ENCODE measurements at regions not wholly inside any gene's neighbourhood (a gene's known extent, or its start where the extent isn't known, plus 50 kb on each side); places are given as distances from the start of the nearest gene placed in this dataset.
"Not testable (repeated sequence)": the region's sequence is repeated elsewhere in the genome, so short reads cannot be mapped to it uniquely, and the experiment has no call there.

GRCh38 chr3:65262548-65262947, 574.7 kb upstream of the ADAMTS9 start:
- H3K4me1 ChIP-seq (ENCODE audit: control insufficient read depth, insufficient read depth, low read length) = no peaks in the 10 kb centered on the region
- no peaks in the 10 kb centered on the region for H3K27me3 ChIP-seq (ENCODE audit: control insufficient read depth, insufficient read depth, low read length, poor library complexity, severe bottlenecking)
- H3K9ac ChIP-seq (ENCODE audit: extremely low read depth, low read length, poor library complexity, severe bottlenecking) = no peak overlapping the region
- no peak for TF ChIP-seq CTCF (conservative IDR thresholded peaks at IDR 0.05)
- Mint-ChIP-seq H3K4me3 (no peak overlapping the region), H3K27ac (no peak overlapping the region), H3K4me1 (peaks cover 4% of the 10 kb centered on the region), H3K9me3 (peaks cover 8% of the 10 kb centered on the region), H3K27me3 (ENCODE audit: insufficient read depth) (peaks cover 4% of the 10 kb centered on the region), H3K36me3 (ENCODE audit: low read depth) (no peaks in the 10 kb centered on the region)
- no peak for DNase-seq
- no peak overlapping the region for H3K4me3 ChIP-seq (ENCODE audit: low read length)
- no peaks in the 10 kb centered on the region for H3K36me3 ChIP-seq (ENCODE audit: control insufficient read depth, insufficient read depth, low read length)
- H3K9me3 ChIP-seq (ENCODE audit: control insufficient read depth, low read length) = peaks cover 6% of the 10 kb centered on the region
- WGBS, 2 experiments (ENCODE audit: insufficient coverage in 1 of 2, insufficient read length in 1 of 2) = 70 to 100% methylated on average over 2 to 5 of the region's 5 CpGs
- no peak overlapping the region for H3K27ac ChIP-seq (ENCODE audit: low read depth, low read length)

DNA sequence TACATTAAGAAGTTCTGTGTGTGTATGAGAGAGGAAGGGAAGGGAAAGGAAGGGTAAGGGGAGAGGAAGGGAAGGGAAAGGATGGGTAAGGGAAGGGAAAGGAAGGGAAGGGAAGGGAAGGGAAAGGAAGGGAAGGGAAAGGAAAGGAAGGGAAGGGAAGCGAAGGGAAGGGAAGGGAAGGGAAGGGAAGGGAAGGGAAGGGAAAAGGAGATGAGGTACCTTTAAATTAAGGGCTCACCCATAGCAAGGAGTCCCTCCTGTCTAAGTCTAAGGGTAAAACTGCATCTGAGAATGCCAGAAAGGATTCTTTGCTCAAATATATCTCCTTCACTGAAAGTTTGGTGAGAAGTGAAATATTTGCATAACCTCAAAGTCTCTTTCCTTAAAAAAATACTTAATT, 572.1 kb upstream of the ADAMTS9 start:
- Mint-ChIP-seq H3K27me3 (ENCODE audit: insufficient read depth) (peaks cover 4% of the 10 kb centered on the region), H3K27ac (no peak overlapping the region), H3K4me3 (no peak overlapping the region), H3K9me3 (peaks cover 8% of the 10 kb centered on the region), H3K4me1 (peaks cover 8% of the 10 kb centered on the region), H3K36me3 (ENCODE audit: low read depth) (no peaks in the 10 kb centered on the region)
- Histone ChIP-seq H3K27me3 (ENCODE audit: control insufficient read depth, insufficient read depth, low read length, poor library complexity, severe bottlenecking) (no peaks in the 10 kb centered on the region), H3K9ac (ENCODE audit: extremely low read depth, low read length, poor library complexity, severe bottlenecking) (no peak overlapping the region), H3K9me3 (ENCODE audit: control insufficient read depth, low read length) (peaks cover 13% of the 10 kb centered on the region), H3K4me3 (ENCODE audit: low read length) (no peak overlapping the region), H3K4me1 (ENCODE audit: control insufficient read depth, insufficient read depth, low read length) (no peaks in the 10 kb centered on the region), H3K36me3 (ENCODE audit: control insufficient read depth, insufficient read depth, low read length) (no peaks in the 10 kb centered on the region), H3K27ac (ENCODE audit: low read depth, low read length) (no peak overlapping the region)
- TF ChIP-seq CTCF (conservative IDR thresholded peaks at IDR 0.05) = no peak
- WGBS, 2 experiments (ENCODE audit: insufficient coverage in 1 of 2, insufficient read length in 1 of 2) = 70% methylated on average over 1 of the region's 1 CpG; no CpG with 5 or more reads in 1 of the 2 experiments
- DNase-seq = no peak

DNA sequence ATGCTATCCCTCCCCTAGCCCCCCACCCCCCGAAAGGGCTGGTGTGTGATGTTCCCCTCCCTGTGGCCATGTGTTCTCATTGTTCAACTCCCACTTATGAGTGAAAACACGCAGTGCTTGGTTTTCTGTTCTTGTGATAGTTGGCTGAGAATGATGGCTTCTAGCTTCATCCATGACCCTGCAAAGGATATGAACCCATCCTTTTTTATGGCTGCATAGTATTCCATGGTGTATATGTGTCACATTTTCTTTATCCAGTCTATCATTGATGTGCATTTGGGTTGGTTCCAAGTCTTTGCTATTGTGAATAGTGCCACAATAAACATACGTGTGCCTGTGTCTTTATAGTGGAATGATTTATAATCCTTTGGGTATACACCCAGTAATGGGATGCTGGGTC, 565.1 kb upstream of the ADAMTS9 start:
- not testable (repeated sequence) for H3K27me3 Mint-ChIP-seq (ENCODE audit: insufficient read depth); H3K36me3 ChIP-seq (ENCODE audit: control insufficient read depth, insufficient read depth, low read length); H3K9ac ChIP-seq (ENCODE audit: extremely low read depth, low read length, poor library complexity, severe bottlenecking); H3K36me3 Mint-ChIP-seq (ENCODE audit: low read depth); DNase-seq; H3K4me3 Mint-ChIP-seq; H3K4me1 Mint-ChIP-seq; H3K27ac Mint-ChIP-seq; H3K4me1 ChIP-seq (ENCODE audit: control insufficient read depth, insufficient read depth, low read length); H3K27me3 ChIP-seq (ENCODE audit: control insufficient read depth, insufficient read depth, low read length, poor library complexity, severe bottlenecking); H3K4me3 ChIP-seq (ENCODE audit: low read length); H3K27ac ChIP-seq (ENCODE audit: low read depth, low read length)
- H3K9me3 ChIP-seq (ENCODE audit: control insufficient read depth, low read length) = peaks cover 20% of the 10 kb centered on the region
- peaks cover 18% of the 10 kb centered on the region for H3K9me3 Mint-ChIP-seq
- WGBS, 2 experiments (ENCODE audit: insufficient coverage in 1 of 2, insufficient read length in 1 of 2) = 79 to 83% methylated on average over 1 to 3 of the region's 3 CpGs

GRCh38 chr3:65252266-65252665, 564.5 kb upstream of the ADAMTS9 start:
- H3K4me1 ChIP-seq (ENCODE audit: control insufficient read depth, insufficient read depth, low read length) = no peaks in the 10 kb centered on the region

More at GRCh38 chr3:65252266-65252665, 564.5 kb upstream of the ADAMTS9 start:
- Histone ChIP-seq H3K4me3 (ENCODE audit: low read length) (no peak overlapping the region), H3K36me3 (ENCODE audit: control insufficient read depth, insufficient read depth, low read length) (no peaks in the 10 kb centered on the region), H3K27ac (ENCODE audit: low read depth, low read length) (no peak overlapping the region), H3K9me3 (ENCODE audit: control insufficient read depth, low read length) (peaks cover 20% of the 10 kb centered on the region), H3K27me3 (ENCODE audit: control insufficient read depth, insufficient read depth, low read length, poor library complexity, severe bottlenecking) (no peaks in the 10 kb centered on the region), H3K9ac (ENCODE audit: extremely low read depth, low read length, poor library complexity, severe bottlenecking) (no peak overlapping the region)
- Mint-ChIP-seq H3K4me1 (peaks cover 4% of the 10 kb centered on the region), H3K27me3 (ENCODE audit: insufficient read depth) (peaks cover 8% of the 10 kb centered on the region), H3K4me3 (no peak overlapping the region), H3K9me3 (peaks cover 18% of the 10 kb centered on the region), H3K27ac (no peak overlapping the region), H3K36me3 (ENCODE audit: low read depth) (no peaks in the 10 kb centered on the region)
- TF ChIP-seq CTCF (conservative IDR thresholded peaks at IDR 0.05) = no peak
- no peak for DNase-seq

Data from endodermal cell (in vitro differentiated cells).